H9 (cell line): ENCODE measurements at regions not wholly inside any gene's neighbourhood (a gene's known extent, or its start where the extent isn't known, plus 50 kb on each side); places are given as distances from the start of the nearest gene placed in this dataset.

Source experiments
- DNase-seq: peaks from one replicate; pipeline ENCODE4 v3.0.0-alpha.2; 2017
- H2AFZ ChIP-seq: one replicate; pipeline ENCODE4 v1.6.1; 2013; ENCODE audit warnings: mild to moderate bottlenecking, low read length, control low read depth, moderate library complexity
- H2AK5ac ChIP-seq: 2 replicates; pipeline ENCODE4 v1.6.1; 2013; ENCODE audit warnings: low read length, control low read depth, mixed read lengths; ENCODE audit not compliant: insufficient read length
- H2BK120ac ChIP-seq: one replicate; pipeline ENCODE4 v1.6.1; 2013; ENCODE audit warnings: low read depth, mild to moderate bottlenecking, low read length, control low read depth, inconsistent platforms; ENCODE audit not compliant: poor library complexity, severe bottlenecking
- H2BK12ac ChIP-seq: 2 replicates; pipeline ENCODE4 v1.6.1; 2013; ENCODE audit warnings: low read length, control low read depth, mixed read lengths, low read depth; ENCODE audit not compliant: insufficient read length
- H2BK15ac ChIP-seq: 2 replicates; pipeline ENCODE4 v1.6.1; 2013; ENCODE audit warnings: low read depth, low read length, control low read depth
- H2BK20ac ChIP-seq: one replicate; pipeline ENCODE4 v1.6.1; 2013; ENCODE audit warnings: low read depth, mild to moderate bottlenecking, low read length, control low read depth, inconsistent platforms; ENCODE audit not compliant: poor library complexity, severe bottlenecking
- H2BK5ac ChIP-seq: 2 replicates; pipeline ENCODE4 v1.6.1; 2013; ENCODE audit warnings: low read length, control low read depth, mixed read lengths; ENCODE audit not compliant: insufficient read length
- H3K14ac ChIP-seq: 2 replicates; pipeline ENCODE4 v1.6.1; 2013; ENCODE audit warnings: low read length, control low read depth; ENCODE audit not compliant: insufficient read depth
- H3K18ac ChIP-seq: 2 replicates; pipeline ENCODE4 v1.6.1; 2013; ENCODE audit warnings: low read depth, mild to moderate bottlenecking, mixed read lengths, low read length, control low read depth; ENCODE audit not compliant: insufficient read length
- H3K23ac ChIP-seq: 2 replicates; pipeline ENCODE4 v1.6.1; 2013; ENCODE audit warnings: low read length, control low read depth, mixed read lengths, low read depth; ENCODE audit not compliant: insufficient read length
- H3K23me2 ChIP-seq: 2 replicates; pipeline ENCODE4 v1.6.1; 2013; ENCODE audit warnings: low read depth, mild to moderate bottlenecking, mixed read lengths, low read length, control low read depth; ENCODE audit not compliant: insufficient read length, poor library complexity, severe bottlenecking
- H3K27ac ChIP-seq: 2 replicates; pipeline ENCODE4 v1.5.1; 2013; ENCODE audit warnings: low read length, control low read depth, mixed read lengths, low read depth; ENCODE audit not compliant: insufficient read length
- H3K27me3 ChIP-seq: 2 replicates; pipeline ENCODE4 v1.6.1; 2013; ENCODE audit warnings: low read length, control low read depth, inconsistent platforms; ENCODE audit not compliant: insufficient read depth
- H3K4ac ChIP-seq: 2 replicates; pipeline ENCODE4 v1.6.1; 2013; ENCODE audit warnings: low read depth, mild to moderate bottlenecking, control low read depth, inconsistent platforms, low read length, moderate library complexity
- H3K4me1 ChIP-seq: 2 replicates; pipeline ENCODE4 v1.6.1; 2013; ENCODE audit warnings: low read length, control low read depth, inconsistent platforms; ENCODE audit not compliant: insufficient read depth
- H3K4me2 ChIP-seq: 2 replicates; pipeline ENCODE4 v1.6.1; 2013; ENCODE audit warnings: low read length, control low read depth, mixed read lengths; ENCODE audit not compliant: insufficient read length, insufficient read depth
- H3K56ac ChIP-seq: 2 replicates; pipeline ENCODE4 v1.6.1; 2013; ENCODE audit warnings: low read depth, mild to moderate bottlenecking, mixed read lengths, low read length, control low read depth; ENCODE audit not compliant: insufficient read length
- H3K79me1 ChIP-seq: 2 replicates; pipeline ENCODE4 v1.6.1; 2013; ENCODE audit warnings: low read depth, mild to moderate bottlenecking, moderate library complexity, low read length, control low read depth, inconsistent platforms; ENCODE audit not compliant: insufficient read depth, poor library complexity, severe bottlenecking
- H3K79me2 ChIP-seq: 2 replicates; pipeline ENCODE4 v1.6.1; 2013; ENCODE audit warnings: low read length, control low read depth, inconsistent platforms; ENCODE audit not compliant: insufficient read depth
- H3K9ac ChIP-seq: 2 replicates; pipeline ENCODE4 v1.6.1; 2013; ENCODE audit warnings: low read length, control low read depth, mixed read lengths; ENCODE audit not compliant: insufficient read length; ENCODE audit errors: extremely low read depth
- H3K9me3 ChIP-seq: one replicate; pipeline ENCODE4 v1.6.1; 2013; ENCODE audit warnings: low read depth, low read length, inconsistent platforms; ENCODE audit not compliant: control insufficient read depth
- H3T11ph ChIP-seq: one replicate; pipeline ENCODE4 v1.6.1; 2013; ENCODE audit warnings: mild to moderate bottlenecking, low read length, control low read depth, inconsistent platforms
- H4K20me1 ChIP-seq: one replicate; pipeline ENCODE4 v1.6.1; 2013; ENCODE audit not compliant: control insufficient read depth, insufficient read length, insufficient read depth
- H4K5ac ChIP-seq: 2 replicates; pipeline ENCODE4 v1.6.1; 2013; ENCODE audit warnings: low read depth, mild to moderate bottlenecking, mixed read lengths, low read length, control low read depth; ENCODE audit not compliant: insufficient read length
- H4K8ac ChIP-seq: replicated peaks from 2 replicates; pipeline ENCODE4 v1.6.1; 2013; ENCODE audit warnings: low read length, control low read depth, mixed read lengths, low read depth; ENCODE audit not compliant: insufficient read length
- H4K91ac ChIP-seq: 2 replicates; pipeline ENCODE4 v1.6.1; 2013; ENCODE audit warnings: low read depth, mild to moderate bottlenecking, moderate library complexity, mixed read lengths, low read length, control low read depth; ENCODE audit not compliant: insufficient read length
- H3K27ac Mint-ChIP-seq, 3 experiments: 2 replicates in 2 of 3; 3 replicates in 1 of 3; pipeline ENCODE4 v1.8.0; 2020 to 2021; ENCODE audit warnings: mixed read lengths in 3 of 3, mild to moderate bottlenecking in 1 of 3, moderate library complexity in 1 of 3
- H3K27me3 Mint-ChIP-seq: 2 replicates; pipeline ENCODE4 v1.8.0; 2021; ENCODE audit warnings: low read depth, mild to moderate bottlenecking, moderate library complexity, mixed read lengths
- H3K36me3 Mint-ChIP-seq, 3 experiments: 2 replicates in 2 of 3; 3 replicates in 1 of 3; pipeline ENCODE4 v1.8.0; 2020 to 2021; ENCODE audit warnings: low read depth in 3 of 3, mixed read lengths in 3 of 3; ENCODE audit not compliant: insufficient read depth in 1 of 3
- H3K4me1 Mint-ChIP-seq, 2 experiments: 2 replicates each; pipeline ENCODE4 v1.8.0; 2020; ENCODE audit warnings: mixed read lengths in 2 of 2
- H3K4me3 Mint-ChIP-seq, 2 experiments: 2 replicates in 1 of 2; 3 replicates in 1 of 2; pipeline ENCODE4 v1.8.0; 2020 to 2021; ENCODE audit warnings: mild to moderate bottlenecking in 2 of 2, mixed read lengths in 2 of 2, moderate library complexity in 1 of 2
- H3K9me3 Mint-ChIP-seq, 2 experiments: 2 replicates in 1 of 2; 3 replicates in 1 of 2; pipeline ENCODE4 v1.8.0; 2020; ENCODE audit warnings: mild to moderate bottlenecking in 2 of 2, mixed read lengths in 2 of 2, moderate library complexity in 1 of 2
- CTCF ChIP-seq: fragments of 200-600 bp; sonication (generic); conservative IDR thresholded peaks from 3 replicates; pipeline ENCODE4 v1.8.0; 2021; ENCODE audit warnings: antibody characterized with exemption, mild to moderate bottlenecking
- WGBS: extraction: QIAGEN DNeasy Blood & Tissue Kit; methylation state at CpG from one replicate; pipeline ENCODE4 v1.1.7; 2013; ENCODE audit warnings: missing lambda C conversion rate, low lambda C conversion rate, mixed read lengths; ENCODE audit not compliant: insufficient read length; ENCODE audit errors: extremely low coverage; 5-methylcytosine and 5-hydroxymethylcytosine counted together

GRCh38 chr15:96038131-96038530, 292.4 kb upstream of the NR2F2 start:
- Histone ChIP-seq H2BK12ac (no peak overlapping the region), H4K91ac (no peak overlapping the region), H3K14ac (no peak overlapping the region), H3K56ac (no peak overlapping the region), H3K23me2 (no peaks in the 10 kb centered on the region), H3K79me2 (no peaks in the 10 kb centered on the region), H4K5ac (no peak overlapping the region), H3K4me2 (no peak overlapping the region), H3K27me3 (no peaks in the 10 kb centered on the region; the same call in 1 of the 2 replicates), H3K9me3 (no peaks in the 10 kb centered on the region), H3K23ac (no peak overlapping the region), H2BK120ac (no peak overlapping the region), H3K27ac (no peak overlapping the region), H3K18ac (no peak overlapping the region), H3K4ac (no peak overlapping the region), H3T11ph (no peak overlapping the region), H2AFZ (no peak overlapping the region), H2AK5ac (no peak overlapping the region), H4K20me1 (no peaks in the 10 kb centered on the region), H3K79me1 (no peaks in the 10 kb centered on the region), H2BK5ac (no peak overlapping the region), H3K9ac (no peak overlapping the region), H3K4me1 (no peaks in the 10 kb centered on the region), H2BK20ac (no peak overlapping the region), H2BK15ac (no peak overlapping the region), H4K8ac (no peak overlapping the region)
- no peak overlapping the region for H3K4me3 Mint-ChIP-seq
- no peaks in the 10 kb centered on the region for H3K36me3 Mint-ChIP-seq
- H3K9me3 Mint-ChIP-seq = no peaks in the 10 kb centered on the region; a peak in 1 of 5 replicates
- TF ChIP-seq CTCF = no peak
- no peak overlapping the region for H3K27ac Mint-ChIP-seq
- DNase-seq = no peak
- no CpG with 5 or more reads among the region's 1 CpG for WGBS
- H3K4me1 Mint-ChIP-seq = peaks cover 8 to 25% of the 10 kb centered on the region in 2 experiments
- peaks cover 90% of the 10 kb centered on the region for H3K27me3 Mint-ChIP-seq
